GM18867 (cell line): ENCODE measurements at regions not wholly inside any gene's neighbourhood (a gene's known extent, or its start where the extent isn't known, plus 50 kb on each side); places are given as distances from the start of the nearest gene placed in this dataset.
A peak's percentile ranks its signal among the peaks of the same experiment; 100 is the strongest.

Experiments
- ATAC-seq: cut with Tn5 transposase; IDR thresholded peaks from one replicate; pipeline ENCODE4 v1.9.1; 2021; ENCODE audit warnings: mild to moderate bottlenecking, moderate library complexity; ENCODE audit not compliant: unreplicated experiment

DNA sequence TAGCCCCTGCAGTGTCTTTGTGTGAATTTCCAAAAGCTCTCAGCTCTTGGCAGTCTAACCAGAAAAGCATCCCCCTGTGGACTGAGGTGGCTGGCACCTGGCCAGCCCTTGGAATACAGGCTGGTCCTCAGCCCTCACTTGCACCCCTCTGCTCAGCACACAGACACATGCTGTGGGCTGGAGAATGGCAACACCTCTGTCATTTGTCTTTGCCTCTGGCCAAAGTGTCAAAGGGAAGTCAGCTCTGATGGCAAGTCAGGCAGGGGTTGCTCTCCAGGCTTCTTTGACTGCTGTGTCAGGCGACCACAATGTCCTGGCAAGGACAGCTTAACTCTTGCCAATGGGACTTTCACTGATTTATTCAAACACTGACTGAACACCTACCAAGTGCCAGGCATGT, 724.8 kb downstream of the INHBA start:
- no peak for ATAC-seq

DNA sequence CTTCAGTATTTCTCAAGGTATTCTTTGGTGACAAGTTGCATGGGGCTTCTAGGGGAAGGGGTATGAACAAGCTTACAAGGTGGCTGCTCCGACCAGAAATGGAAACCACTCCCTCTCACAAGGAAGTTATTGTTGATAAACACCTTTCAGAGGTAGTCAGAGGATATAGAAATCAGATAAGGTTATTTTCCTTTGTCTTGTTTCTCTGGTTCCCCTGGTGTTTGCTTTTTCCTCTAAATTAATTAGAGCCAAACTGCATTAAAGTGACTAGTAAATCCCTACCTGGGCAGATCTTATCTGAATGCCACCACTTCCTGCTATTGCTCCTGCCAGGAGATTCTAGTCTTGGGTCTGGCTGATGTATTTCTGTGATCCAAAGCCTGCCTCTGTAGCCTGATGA, 725.4 kb downstream of the INHBA start:
- no peak for ATAC-seq

- no peak for ATAC-seq
Observed at GRCh38 chr7:40972426-40972825, 730.5 kb downstream of the INHBA start.

DNA sequence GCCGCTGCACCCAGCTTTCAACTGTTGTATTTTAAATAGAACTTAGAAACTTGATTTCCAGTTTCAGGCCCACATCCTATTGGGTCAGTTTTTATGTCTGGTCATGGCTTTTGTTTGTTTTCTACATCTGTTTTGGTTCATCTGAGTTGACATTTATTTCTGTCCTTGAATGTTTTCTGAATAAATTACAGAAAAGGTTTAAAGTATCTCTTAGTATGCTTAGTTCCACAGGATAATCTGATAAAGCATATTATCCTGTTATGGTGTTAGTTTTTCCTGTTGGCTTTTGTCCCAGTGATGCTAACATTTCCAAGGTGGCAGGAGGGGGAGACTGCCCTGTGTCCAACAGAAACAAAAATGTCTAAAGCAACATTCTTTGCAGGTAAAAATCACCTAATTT, 733.2 kb downstream of the INHBA start:
- ATAC-seq = no peak

- no peak for ATAC-seq
Observed at GRCh38 chr7:40966693-40967092, 736.2 kb downstream of the INHBA start.

DNA sequence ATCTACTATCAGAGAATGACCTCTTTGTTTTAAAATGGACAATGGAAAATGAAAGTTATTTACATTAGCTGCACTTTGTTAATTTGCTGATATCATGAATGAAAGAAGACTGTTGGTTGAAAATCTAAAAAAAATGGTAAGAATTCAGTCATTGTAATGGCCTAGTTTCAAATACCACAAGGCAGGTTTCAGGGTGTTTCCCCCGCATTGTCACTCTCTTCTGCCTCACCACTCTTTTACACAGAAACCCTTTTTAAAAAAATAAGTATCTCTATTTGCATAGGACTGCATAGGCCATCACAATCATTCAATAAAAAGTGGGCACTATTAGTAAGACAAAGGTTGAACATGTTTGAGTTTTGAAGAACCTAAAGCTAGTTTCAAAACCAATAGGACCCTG, 737.1 kb downstream of the INHBA start:
- peak; percentile 79 for ATAC-seq

DNA sequence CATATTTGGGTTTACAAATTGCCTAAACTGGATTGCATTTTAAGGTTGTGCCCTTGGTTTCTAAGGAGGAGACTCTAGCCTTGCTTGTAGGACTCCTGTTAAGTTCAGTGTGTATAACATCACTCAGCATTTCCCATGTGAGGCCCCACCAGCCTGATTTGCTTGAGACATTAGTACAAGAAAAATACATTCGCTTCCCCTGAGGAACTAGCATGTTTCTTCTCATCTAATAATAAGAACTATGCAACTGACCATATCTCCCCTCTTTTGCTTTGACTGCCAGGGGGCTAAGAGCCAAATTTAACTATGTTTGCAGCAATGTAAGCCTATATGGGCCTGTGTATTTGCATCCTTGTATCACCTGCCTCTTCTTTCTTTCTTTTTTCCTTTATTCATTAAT, 737.9 kb downstream of the INHBA start:
- ATAC-seq = no peak

DNA sequence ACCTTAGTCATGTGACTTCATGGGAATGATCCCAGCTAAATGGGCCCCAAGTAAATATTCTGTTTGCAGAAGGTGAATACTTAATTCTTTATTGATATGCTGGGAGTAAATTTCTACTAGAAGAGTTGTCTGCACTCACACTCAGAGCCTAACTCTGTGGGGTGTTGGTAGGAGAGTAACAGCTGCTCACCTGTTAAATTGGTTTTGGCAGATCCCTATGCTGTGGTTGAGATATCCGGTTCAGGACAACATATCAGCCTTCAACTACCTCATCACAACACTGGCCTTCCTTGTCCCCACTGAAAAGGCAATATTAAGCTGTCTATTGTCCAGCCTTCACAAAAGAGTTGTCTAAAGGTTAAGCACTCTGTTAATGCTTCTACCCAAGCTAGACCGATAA, 738.3 kb downstream of the INHBA start:
- no peak for ATAC-seq

GRCh38 chr7:40959955-40960354, 742.9 kb downstream of the INHBA start:
- ATAC-seq = no peak

- no peak for ATAC-seq
Observed at GRCh38 chr7:40948239-40948638, 754.7 kb downstream of the INHBA start.

DNA sequence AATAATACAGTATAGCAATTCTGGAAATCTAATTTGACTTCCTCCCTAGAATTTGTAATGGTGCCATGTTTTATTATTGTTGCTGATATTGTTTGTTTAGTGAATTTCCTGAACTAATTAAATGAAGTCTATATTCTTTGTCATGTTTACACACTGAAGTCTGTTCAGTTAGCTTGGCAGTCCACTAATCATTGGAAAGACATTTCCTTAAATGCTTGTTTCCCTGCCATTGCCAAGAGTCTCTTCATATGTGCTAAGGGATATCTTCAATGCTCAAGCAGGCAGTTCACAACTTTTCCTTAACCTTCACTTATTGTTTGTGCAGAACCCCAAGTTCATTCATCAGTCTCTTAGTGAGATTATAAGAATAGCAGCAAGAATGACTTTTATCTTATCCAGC, 755.3 kb downstream of the INHBA start:
- ATAC-seq = no peak

DNA sequence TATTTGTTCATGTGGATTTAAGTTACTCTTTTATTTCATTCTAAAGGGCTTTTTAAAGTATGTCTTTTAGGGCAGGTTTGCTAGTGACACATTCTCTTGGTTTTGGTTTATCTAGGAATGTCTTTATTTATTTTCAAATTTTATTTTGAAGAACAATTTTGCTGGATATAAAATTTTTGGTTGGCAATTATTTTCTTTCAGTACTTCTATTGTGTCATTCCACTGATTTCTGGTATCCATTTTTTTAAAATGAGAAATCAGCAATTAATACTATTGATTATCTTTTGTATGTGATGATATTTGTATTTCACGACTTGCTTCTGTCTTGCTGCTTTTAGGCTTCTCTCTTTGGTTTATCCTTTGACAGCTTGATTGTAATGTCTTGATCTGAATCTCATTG, 756.3 kb downstream of the INHBA start:
- ATAC-seq = no peak

DNA sequence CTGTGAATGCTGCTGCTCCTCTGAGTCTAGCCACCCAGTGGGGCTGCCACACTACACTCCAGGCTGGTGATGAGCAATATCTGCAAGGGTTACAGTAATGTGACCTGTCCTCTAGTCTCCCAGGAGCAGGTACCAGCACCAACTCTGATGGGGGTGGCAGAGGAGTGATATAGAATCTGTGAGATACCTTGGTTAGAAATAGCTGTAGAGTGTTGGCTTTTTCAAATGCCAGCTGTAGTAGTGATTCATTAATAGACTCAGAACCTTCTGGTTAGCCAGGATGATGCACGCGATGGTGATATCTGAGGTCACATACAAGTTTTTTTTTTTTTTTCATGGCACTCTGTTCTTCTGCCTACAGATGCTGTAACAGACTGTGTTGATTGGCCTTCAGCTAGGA, 757.1 kb downstream of the INHBA start:
- ATAC-seq = no peak

- ATAC-seq = no peak
Observed at GRCh38 chr7:40944981-40945585, 757.8 kb downstream of the INHBA start.

DNA sequence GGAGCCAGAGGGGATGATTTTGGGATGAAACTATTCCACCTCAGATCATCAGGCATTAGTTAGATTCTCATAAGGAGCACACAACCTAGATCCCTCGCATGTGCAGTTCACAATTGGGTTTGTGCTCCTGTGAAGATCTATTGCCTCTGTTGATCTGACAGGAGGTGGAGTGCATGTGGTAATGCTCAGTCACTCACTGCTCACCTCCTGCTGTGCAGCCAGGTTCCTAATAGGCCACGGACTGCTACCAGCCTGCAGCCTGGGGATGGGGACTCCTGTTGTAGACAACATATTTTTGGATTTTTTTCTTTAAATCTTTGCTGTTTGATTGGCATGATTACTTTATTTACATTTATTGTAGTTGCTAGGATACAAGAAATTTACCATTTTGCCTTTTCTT, 765.0 kb downstream of the INHBA start:
- no peak for ATAC-seq

- ATAC-seq = no peak
Observed at GRCh38 chr7:40935435-40935834, 767.5 kb downstream of the INHBA start.

GRCh38 chr7:40923626-40924025, 779.3 kb downstream of the INHBA start:
- ATAC-seq = no peak

DNA sequence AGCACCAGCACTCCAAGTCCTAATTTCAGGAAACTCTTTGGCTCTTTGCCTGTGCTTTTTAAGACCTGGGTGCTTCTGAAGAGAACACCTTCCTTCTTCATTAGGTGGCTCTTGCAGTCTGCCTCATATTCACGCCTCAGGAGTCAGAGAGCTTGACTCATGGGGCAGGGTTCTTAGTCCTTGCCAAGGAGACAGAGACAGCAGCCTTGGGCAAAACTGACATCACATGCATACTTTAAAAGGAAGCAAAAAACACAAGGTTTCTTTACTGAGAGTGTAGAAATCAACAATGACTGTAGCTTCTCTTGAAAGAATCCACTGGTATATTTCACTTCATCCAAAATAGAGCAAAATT, 780.6 kb downstream of the INHBA start:
- ATAC-seq = no peak

GRCh38 chr7:40921589-40922315, 781.1 kb downstream of the INHBA start:
- no peak for ATAC-seq

GRCh38 chr7:40918701-40919271, 784.0 kb downstream of the SUGCT start:
- no peak for ATAC-seq

- ATAC-seq = no peak
Observed at GRCh38 chr7:40916813-40917212, 782.0 kb downstream of the SUGCT start.

- ATAC-seq = no peak
Observed at GRCh38 chr7:40915071-40915470, 780.3 kb downstream of the SUGCT start.
